ENCODE measurements at regions not wholly inside any gene's neighbourhood (a gene's known extent, or its start where the extent isn't known, plus 50 kb on each side); places are given as distances from the start of the nearest gene placed in this dataset.
"Not testable (repeated sequence)": the region's sequence is repeated elsewhere in the genome, so short reads cannot be mapped to it uniquely, and the experiment has no call there.

GRCh38 chr1:147103416-147104155 lies 68.7 kb downstream of the PRKAB2 start:
- not testable (repeated sequence) for H3K27me3 ChIP-seq (ENCODE audit: control insufficient read depth in 2 of 2, insufficient read depth in 1 of 2, low read length in 1 of 2); DNase-seq (ENCODE audit: low read depth in 6 of 9, low spot score in 9 of 9); H3K27ac ChIP-seq (ENCODE audit: low read depth in 1 of 2, low read length in 1 of 2); H3K4me1 ChIP-seq (ENCODE audit: control insufficient read depth in 2 of 2, insufficient read depth in 2 of 2, low read length in 2 of 2); H3K9me3 ChIP-seq (ENCODE audit: control insufficient read depth in 2 of 2, insufficient read depth in 1 of 2, low read length in 1 of 2); H3K36me3 ChIP-seq (ENCODE audit: control insufficient read depth in 2 of 2, insufficient read depth in 2 of 2, low read length in 1 of 2); H3K4me3 ChIP-seq (ENCODE audit: low read length in 2 of 2)
- WGBS = 84% methylated on average over 5 of the region's 5 CpGs

- Histone ChIP-seq H3K36me3 (ENCODE audit: control insufficient read depth in 2 of 2, insufficient read depth in 2 of 2, low read length in 1 of 2) (no peaks in the 10 kb centered on the region), H3K4me1 (ENCODE audit: control insufficient read depth in 2 of 2, insufficient read depth in 2 of 2, low read length in 2 of 2) (no peaks in the 10 kb centered on the region), H3K9me3 (ENCODE audit: control insufficient read depth in 2 of 2, insufficient read depth in 1 of 2, low read length in 1 of 2) (no peaks in the 10 kb centered on the region), H3K4me3 (ENCODE audit: low read length in 2 of 2) (no peak overlapping the region), H3K27me3 (ENCODE audit: control insufficient read depth in 2 of 2, insufficient read depth in 1 of 2, low read length in 1 of 2) (no peaks in the 10 kb centered on the region), H3K27ac (ENCODE audit: low read depth in 1 of 2, low read length in 1 of 2) (no peak overlapping the region)
- 91% methylated on average over 6 of the region's 6 CpGs for WGBS
- no peak for DNase-seq (ENCODE audit: low read depth in 6 of 9, low spot score in 9 of 9)
Observed at GRCh38 chr1:147099192-147099591, 73.1 kb downstream of the PRKAB2 start.

GRCh38 chr1:147098338-147098973 lies 73.8 kb downstream of the PRKAB2 start:
- not testable (repeated sequence) for H3K4me1 ChIP-seq (ENCODE audit: control insufficient read depth in 2 of 2, insufficient read depth in 2 of 2, low read length in 2 of 2); H3K27me3 ChIP-seq (ENCODE audit: control insufficient read depth in 2 of 2, insufficient read depth in 1 of 2, low read length in 1 of 2); H3K9me3 ChIP-seq (ENCODE audit: control insufficient read depth in 2 of 2, insufficient read depth in 1 of 2, low read length in 1 of 2); H3K36me3 ChIP-seq (ENCODE audit: control insufficient read depth in 2 of 2, insufficient read depth in 2 of 2, low read length in 1 of 2); H3K27ac ChIP-seq (ENCODE audit: low read depth in 1 of 2, low read length in 1 of 2); DNase-seq (ENCODE audit: low read depth in 6 of 9, low spot score in 9 of 9); H3K4me3 ChIP-seq (ENCODE audit: low read length in 2 of 2)
- 85% methylated on average over 11 of the region's 11 CpGs for whole genome bisulfite sequencing

GRCh38 chr1:147095691-147096090 lies 76.6 kb downstream of the PRKAB2 start:
- Histone ChIP-seq H3K4me3 (ENCODE audit: low read length in 2 of 2) (no peak overlapping the region), H3K36me3 (ENCODE audit: control insufficient read depth in 2 of 2, insufficient read depth in 2 of 2, low read length in 1 of 2) (no peaks in the 10 kb centered on the region), H3K27me3 (ENCODE audit: control insufficient read depth in 2 of 2, insufficient read depth in 1 of 2, low read length in 1 of 2) (peaks cover 0 to 2% of the 10 kb centered on the region in 2 donors), H3K9me3 (ENCODE audit: control insufficient read depth in 2 of 2, insufficient read depth in 1 of 2, low read length in 1 of 2) (no peaks in the 10 kb centered on the region), H3K27ac (ENCODE audit: low read depth in 1 of 2, low read length in 1 of 2) (no peak overlapping the region), H3K4me1 (ENCODE audit: control insufficient read depth in 2 of 2, insufficient read depth in 2 of 2, low read length in 2 of 2) (no peaks in the 10 kb centered on the region)
- 96% methylated on average over 4 of the region's 4 CpGs for WGBS
- no peak for DNase-seq (ENCODE audit: low read depth in 6 of 9, low spot score in 9 of 9)

GRCh38 chr1:147091801-147092200 lies 80.5 kb downstream of the PRKAB2 start:
- Histone ChIP-seq H3K27ac (ENCODE audit: low read depth in 1 of 2, low read length in 1 of 2) (no peak overlapping the region), H3K4me1 (ENCODE audit: control insufficient read depth in 2 of 2, insufficient read depth in 2 of 2, low read length in 2 of 2) (no peaks in the 10 kb centered on the region), H3K36me3 (ENCODE audit: control insufficient read depth in 2 of 2, insufficient read depth in 2 of 2, low read length in 1 of 2) (no peaks in the 10 kb centered on the region), H3K9me3 (ENCODE audit: control insufficient read depth in 2 of 2, insufficient read depth in 1 of 2, low read length in 1 of 2) (no peaks in the 10 kb centered on the region), H3K4me3 (ENCODE audit: low read length in 2 of 2) (no peak overlapping the region), H3K27me3 (ENCODE audit: control insufficient read depth in 2 of 2, insufficient read depth in 1 of 2, low read length in 1 of 2) (peaks cover 5 to 10% of the 10 kb centered on the region in 2 donors)
- 97% methylated on average over 2 of the region's 2 CpGs for WGBS
- DNase-seq (ENCODE audit: low read depth in 6 of 9, low spot score in 9 of 9) = no peak

- Histone ChIP-seq H3K36me3 (ENCODE audit: control insufficient read depth in 2 of 2, insufficient read depth in 2 of 2, low read length in 1 of 2) (no peaks in the 10 kb centered on the region), H3K4me3 (ENCODE audit: low read length in 2 of 2) (no peak overlapping the region), H3K27me3 (ENCODE audit: control insufficient read depth in 2 of 2, insufficient read depth in 1 of 2, low read length in 1 of 2) (peaks cover 5 to 29% of the 10 kb centered on the region in 2 donors), H3K4me1 (ENCODE audit: control insufficient read depth in 2 of 2, insufficient read depth in 2 of 2, low read length in 2 of 2) (peaks cover 0 to 8% of the 10 kb centered on the region in 2 donors), H3K27ac (ENCODE audit: low read depth in 1 of 2, low read length in 1 of 2) (no peak overlapping the region), H3K9me3 (ENCODE audit: control insufficient read depth in 2 of 2, insufficient read depth in 1 of 2, low read length in 1 of 2) (no peaks in the 10 kb centered on the region)
- 70% methylated on average over 4 of the region's 4 CpGs for WGBS
- DNase-seq (ENCODE audit: low read depth in 6 of 9, low spot score in 9 of 9) = no peak
Observed at GRCh38 chr1:147089457-147089856, 82.8 kb downstream of the PRKAB2 start.

- no peak overlapping the region for H3K4me3 ChIP-seq (ENCODE audit: low read length in 2 of 2)
- H3K4me1 ChIP-seq (ENCODE audit: control insufficient read depth in 2 of 2, insufficient read depth in 2 of 2, low read length in 2 of 2) = peaks cover 0 to 18% of the 10 kb centered on the region in 2 donors
- DNase-seq (ENCODE audit: low read depth in 6 of 9, low spot score in 9 of 9) = no peak
- H3K9me3 ChIP-seq (ENCODE audit: control insufficient read depth in 2 of 2, insufficient read depth in 1 of 2, low read length in 1 of 2) = no peaks in the 10 kb centered on the region
- H3K27me3 ChIP-seq (ENCODE audit: control insufficient read depth in 2 of 2, insufficient read depth in 1 of 2, low read length in 1 of 2) = peaks cover 20 to 61% of the 10 kb centered on the region in 2 donors
- H3K36me3 ChIP-seq (ENCODE audit: control insufficient read depth in 2 of 2, insufficient read depth in 2 of 2, low read length in 1 of 2) = no peaks in the 10 kb centered on the region
- H3K27ac ChIP-seq (ENCODE audit: low read depth in 1 of 2, low read length in 1 of 2) = no peak overlapping the region
Observed at GRCh38 chr1:147086129-147086528, 86.1 kb downstream of the PRKAB2 start.

GRCh38 chr1:147084273-147085096 lies 87.8 kb downstream of the PRKAB2 start:
- Histone ChIP-seq H3K4me1 (ENCODE audit: control insufficient read depth in 2 of 2, insufficient read depth in 2 of 2, low read length in 2 of 2) (peaks cover 0 to 23% of the 10 kb centered on the region in 2 donors), H3K9me3 (ENCODE audit: control insufficient read depth in 2 of 2, insufficient read depth in 1 of 2, low read length in 1 of 2) (peaks cover 0 to 5% of the 10 kb centered on the region in 2 donors), H3K27me3 (ENCODE audit: control insufficient read depth in 2 of 2, insufficient read depth in 1 of 2, low read length in 1 of 2) (peaks cover 35 to 76% of the 10 kb centered on the region in 2 donors), H3K27ac (ENCODE audit: low read depth in 1 of 2, low read length in 1 of 2) (no peak overlapping the region), H3K36me3 (ENCODE audit: control insufficient read depth in 2 of 2, insufficient read depth in 2 of 2, low read length in 1 of 2) (no peaks in the 10 kb centered on the region), H3K4me3 (ENCODE audit: low read length in 2 of 2) (peak overlapping the region; percentile 28 to 50)
- WGBS = under 1% methylated on average over 51 of the region's 51 CpGs
- peak in 7 of 9 donors; percentile 19 to 68 (median 35) for DNase-seq (ENCODE audit: low read depth in 6 of 9, low spot score in 9 of 9)

GRCh38 chr1:147083919-147084272 lies 88.4 kb downstream of the PRKAB2 start:
- DNase-seq (ENCODE audit: low read depth in 6 of 9, low spot score in 9 of 9) = no peak
- no peaks in the 10 kb centered on the region for H3K36me3 ChIP-seq (ENCODE audit: control insufficient read depth in 2 of 2, insufficient read depth in 2 of 2, low read length in 1 of 2)
- no peak overlapping the region for H3K27ac ChIP-seq (ENCODE audit: low read depth in 1 of 2, low read length in 1 of 2)
- WGBS = 28% methylated on average over 18 of the region's 18 CpGs
- peaks cover 41 to 80% of the 10 kb centered on the region in 2 donors for H3K27me3 ChIP-seq (ENCODE audit: control insufficient read depth in 2 of 2, insufficient read depth in 1 of 2, low read length in 1 of 2)
- peaks cover 0 to 23% of the 10 kb centered on the region in 2 donors for H3K4me1 ChIP-seq (ENCODE audit: control insufficient read depth in 2 of 2, insufficient read depth in 2 of 2, low read length in 2 of 2)
- peaks cover 2 to 8% of the 10 kb centered on the region in 2 donors for H3K9me3 ChIP-seq (ENCODE audit: control insufficient read depth in 2 of 2, insufficient read depth in 1 of 2, low read length in 1 of 2)
- peak overlapping the region; percentile 28 to 50 for H3K4me3 ChIP-seq (ENCODE audit: low read length in 2 of 2)
